Neutrophil (primary cell): ENCODE measurements at regions not wholly inside any gene's neighbourhood (a gene's known extent, or its start where the extent isn't known, plus 50 kb on each side); places are given as distances from the start of the nearest gene placed in this dataset.
"Not testable (repeated sequence)": the region's sequence is repeated elsewhere in the genome, so short reads cannot be mapped to it uniquely, and the experiment has no call there.

Source experiments
- H3K27ac ChIP-seq: fragments of 200-600 bp; sonication (generic); 2 replicates; pipeline ENCODE4 v1.5.1; 2016; ENCODE audit warnings: mild to moderate bottlenecking, moderate library complexity
- H3K27me3 ChIP-seq: fragments of 200-600 bp; sonication (generic); 2 replicates; pipeline ENCODE4 v1.6.0; 2016; ENCODE audit warnings: mild to moderate bottlenecking
- H3K36me3 ChIP-seq: fragments of 200-600 bp; sonication (generic); 2 replicates; pipeline ENCODE4 v1.5.1; 2017
- H3K4me1 ChIP-seq, 2 experiments: fragments of 200-600 bp in 1 of 2; sonication (generic) in 1 of 2; 1 replicate in 1 of 2; 2 replicates in 1 of 2; pipeline versions ENCODE4 v1.5.1 to v1.6.1; 2013 to 2016; ENCODE audit warnings: low read depth in 1 of 2, low read length in 1 of 2, mild to moderate bottlenecking in 1 of 2, moderate library complexity in 1 of 2; ENCODE audit not compliant: control insufficient read depth in 1 of 2, insufficient read depth in 1 of 2
- H3K4me3 ChIP-seq, 2 experiments: fragments of 200-600 bp in 1 of 2; sonication (generic) in 1 of 2; 1 replicate in 1 of 2; 2 replicates in 1 of 2; pipeline ENCODE4 v1.5.1; 2013 to 2016; ENCODE audit warnings: low read depth in 1 of 2, low read length in 1 of 2, mild to moderate bottlenecking in 1 of 2, moderate library complexity in 1 of 2
- H3K9me3 ChIP-seq: fragments of 200-600 bp; sonication (generic); 2 replicates; pipeline ENCODE4 v1.5.1; 2016
- TF ChIP-seq, protein P1 (sequence below): fragments of 200-600 bp; sonication (generic); IDR thresholded peaks from 2 replicates; pipeline ENCODE4 v1.5.1; 2016; ENCODE audit warnings: antibody characterized with exemption

DNA sequence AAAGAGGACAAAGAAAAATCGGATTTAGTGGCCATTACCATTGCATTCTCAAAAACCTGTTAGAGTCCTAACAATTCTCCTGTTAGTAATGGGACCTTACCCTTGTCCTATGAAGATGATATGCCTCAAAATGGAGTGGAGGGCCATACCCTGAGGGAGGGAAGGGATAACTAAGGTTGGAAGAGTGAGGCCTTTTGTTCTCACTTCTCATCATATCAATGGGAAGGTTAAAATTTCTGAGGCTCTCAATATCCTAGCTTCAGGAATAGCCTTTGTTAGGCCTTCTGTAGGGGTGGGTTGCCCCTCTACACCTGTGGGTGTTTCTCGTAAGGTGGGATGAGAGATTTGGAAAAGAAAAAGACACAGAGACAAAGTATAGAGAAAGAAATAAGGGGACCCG, 109.4 kb upstream of the SGIP1 start:
- not testable (repeated sequence) for H3K9me3 ChIP-seq, H3K27me3 ChIP-seq, H3K4me3 ChIP-seq, H3K36me3 ChIP-seq, H3K27ac ChIP-seq
- H3K4me1 ChIP-seq: peaks cover 18 to 30% of the 10 kb centered on the region in 2 experiments

DNA sequence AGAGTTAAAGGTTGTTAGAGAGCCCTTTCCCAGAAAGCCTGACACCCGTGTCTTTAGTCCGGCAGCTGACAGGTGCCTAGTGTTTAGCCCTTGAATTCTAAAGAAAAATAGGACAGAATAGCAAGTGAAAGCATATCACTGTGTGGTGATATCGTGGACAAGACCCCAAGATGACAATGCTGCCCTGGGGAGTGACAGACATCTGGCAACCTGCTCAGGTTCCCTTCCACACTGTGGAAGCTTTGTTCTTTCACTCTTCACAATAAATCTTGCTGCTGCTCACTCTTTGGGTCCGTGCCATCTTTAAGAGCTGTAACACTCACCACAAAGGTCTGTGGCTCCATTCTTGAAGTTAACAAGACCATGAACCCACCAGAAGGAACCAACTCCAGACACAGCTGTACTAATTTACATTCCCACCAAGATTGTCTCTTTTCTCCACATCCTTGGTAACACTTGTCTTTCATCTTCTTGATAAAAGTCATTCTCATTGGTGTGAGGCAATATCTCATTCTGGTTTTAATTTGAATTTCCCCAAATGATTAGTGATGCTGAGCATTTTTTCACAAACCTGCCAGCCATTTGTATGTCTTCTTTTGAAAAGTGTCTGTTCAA, 107.6 kb upstream of the SGIP1 start:
- Histone ChIP-seq H3K9me3 (no peaks in the 10 kb centered on the region), H3K4me3 (no peak overlapping the region), H3K27ac (no peak overlapping the region), H3K36me3 (no peaks in the 10 kb centered on the region), H3K4me1 (peaks cover 0 to 12% of the 10 kb centered on the region in 2 experiments), H3K27me3 (no peaks in the 10 kb centered on the region)
- TF ChIP-seq, protein P1, sequence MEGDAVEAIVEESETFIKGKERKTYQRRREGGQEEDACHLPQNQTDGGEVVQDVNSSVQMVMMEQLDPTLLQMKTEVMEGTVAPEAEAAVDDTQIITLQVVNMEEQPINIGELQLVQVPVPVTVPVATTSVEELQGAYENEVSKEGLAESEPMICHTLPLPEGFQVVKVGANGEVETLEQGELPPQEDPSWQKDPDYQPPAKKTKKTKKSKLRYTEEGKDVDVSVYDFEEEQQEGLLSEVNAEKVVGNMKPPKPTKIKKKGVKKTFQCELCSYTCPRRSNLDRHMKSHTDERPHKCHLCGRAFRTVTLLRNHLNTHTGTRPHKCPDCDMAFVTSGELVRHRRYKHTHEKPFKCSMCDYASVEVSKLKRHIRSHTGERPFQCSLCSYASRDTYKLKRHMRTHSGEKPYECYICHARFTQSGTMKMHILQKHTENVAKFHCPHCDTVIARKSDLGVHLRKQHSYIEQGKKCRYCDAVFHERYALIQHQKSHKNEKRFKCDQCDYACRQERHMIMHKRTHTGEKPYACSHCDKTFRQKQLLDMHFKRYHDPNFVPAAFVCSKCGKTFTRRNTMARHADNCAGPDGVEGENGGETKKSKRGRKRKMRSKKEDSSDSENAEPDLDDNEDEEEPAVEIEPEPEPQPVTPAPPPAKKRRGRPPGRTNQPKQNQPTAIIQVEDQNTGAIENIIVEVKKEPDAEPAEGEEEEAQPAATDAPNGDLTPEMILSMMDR: no peak

DNA sequence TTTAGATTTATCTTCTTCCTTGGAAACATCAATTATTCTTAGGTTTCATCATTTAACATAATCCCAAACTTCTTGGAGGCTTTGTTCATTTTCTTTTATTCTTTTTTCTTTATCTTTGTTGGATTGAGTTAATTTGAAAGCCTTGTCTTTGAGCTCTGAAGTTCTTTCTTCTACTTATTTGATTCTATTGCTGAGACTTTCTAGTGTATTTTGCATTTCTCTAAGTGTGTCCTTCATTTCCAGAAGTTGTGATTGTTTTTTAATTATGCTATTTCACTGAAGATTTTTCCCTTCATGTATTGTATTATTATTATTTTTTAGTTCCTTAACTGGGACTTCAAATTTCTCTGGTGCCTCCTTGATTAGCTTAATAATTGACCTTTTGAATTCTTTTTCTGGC, 103.1 kb upstream of the SGIP1 start:
- H3K36me3 ChIP-seq, H3K27me3 ChIP-seq, H3K4me1 ChIP-seq, H3K4me3 ChIP-seq, H3K27ac ChIP-seq, H3K9me3 ChIP-seq: not testable (repeated sequence)

DNA sequence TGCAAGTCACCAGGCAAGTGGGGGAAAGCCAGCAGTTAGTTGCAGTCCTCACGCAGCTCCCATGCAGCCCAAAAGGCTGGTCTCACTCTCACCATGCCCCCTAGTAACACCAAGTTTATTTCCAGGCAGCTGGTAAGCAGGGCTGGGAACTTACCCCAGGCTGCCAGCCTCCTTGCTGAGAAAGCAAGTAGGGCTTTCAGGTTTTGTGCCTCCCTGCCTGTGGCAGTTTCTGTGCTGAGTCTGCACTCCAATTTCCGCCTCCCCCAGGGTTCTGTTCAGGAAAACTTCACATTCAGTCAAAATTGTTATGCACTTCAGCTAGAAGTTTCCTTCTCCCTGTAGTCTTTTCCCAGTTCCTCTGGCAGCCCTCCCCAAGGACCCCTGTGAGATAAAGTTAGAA, 102.0 kb upstream of the SGIP1 start:
- Histone ChIP-seq H3K4me1 (no peaks in the 10 kb centered on the region), H3K9me3 (no peaks in the 10 kb centered on the region), H3K36me3 (no peaks in the 10 kb centered on the region), H3K4me3 (no peak overlapping the region), H3K27ac (no peak overlapping the region), H3K27me3 (no peaks in the 10 kb centered on the region)
- TF ChIP-seq, protein P1: no peak

DNA sequence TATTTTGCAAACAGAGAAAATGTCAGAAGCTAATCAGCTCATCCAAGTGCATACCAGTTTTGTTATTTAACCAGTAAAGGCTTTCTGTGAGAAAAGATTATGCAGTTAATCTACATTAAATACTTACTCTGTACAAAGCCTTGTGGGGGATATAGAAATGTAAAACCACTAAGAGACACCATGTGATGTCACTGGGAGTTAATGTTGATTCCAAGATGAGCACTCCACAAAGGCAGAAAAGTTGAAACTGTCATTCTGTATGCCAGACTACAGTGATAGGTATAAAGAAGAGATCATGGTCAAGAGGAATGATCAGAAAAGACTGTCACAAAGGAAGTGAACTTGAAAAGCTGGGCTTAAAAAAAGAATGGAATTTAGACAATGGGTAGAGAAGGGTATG, 100.3 kb upstream of the SGIP1 start:
- no peaks in the 10 kb centered on the region for H3K27me3 ChIP-seq
- H3K9me3 ChIP-seq: no peaks in the 10 kb centered on the region
- TF ChIP-seq, protein P1: no peak
- H3K4me3 ChIP-seq: no peak overlapping the region
- H3K36me3 ChIP-seq: no peaks in the 10 kb centered on the region
- peaks cover 2 to 5% of the 10 kb centered on the region in 2 experiments for H3K4me1 ChIP-seq
- no peak overlapping the region for H3K27ac ChIP-seq

DNA sequence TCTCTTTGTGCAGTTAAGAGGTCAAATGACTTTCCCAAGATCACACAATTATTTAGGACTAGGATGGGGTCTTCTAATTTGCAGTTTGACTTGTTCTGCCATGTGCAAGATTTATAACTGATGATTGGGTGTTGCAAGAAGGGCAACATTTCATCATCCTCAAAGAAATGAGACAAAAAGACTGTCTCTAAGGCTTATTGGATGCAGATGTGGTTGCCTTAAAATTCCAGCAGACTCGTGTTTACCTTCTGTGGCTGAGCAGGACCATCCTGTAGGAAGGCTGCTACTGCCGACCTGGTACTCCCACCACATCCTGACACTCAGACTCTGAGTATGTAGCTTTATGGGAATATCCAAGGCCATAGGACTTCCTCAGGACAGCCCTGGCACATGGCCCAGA, 99.9 kb upstream of the SGIP1 start:
- no peaks in the 10 kb centered on the region for H3K27me3 ChIP-seq
- no peaks in the 10 kb centered on the region for H3K36me3 ChIP-seq
- H3K4me1 ChIP-seq: peaks cover 7 to 10% of the 10 kb centered on the region in 2 experiments
- TF ChIP-seq, protein P1: no peak
- H3K9me3 ChIP-seq: no peaks in the 10 kb centered on the region
- H3K4me3 ChIP-seq: no peak overlapping the region
- no peak overlapping the region for H3K27ac ChIP-seq

DNA sequence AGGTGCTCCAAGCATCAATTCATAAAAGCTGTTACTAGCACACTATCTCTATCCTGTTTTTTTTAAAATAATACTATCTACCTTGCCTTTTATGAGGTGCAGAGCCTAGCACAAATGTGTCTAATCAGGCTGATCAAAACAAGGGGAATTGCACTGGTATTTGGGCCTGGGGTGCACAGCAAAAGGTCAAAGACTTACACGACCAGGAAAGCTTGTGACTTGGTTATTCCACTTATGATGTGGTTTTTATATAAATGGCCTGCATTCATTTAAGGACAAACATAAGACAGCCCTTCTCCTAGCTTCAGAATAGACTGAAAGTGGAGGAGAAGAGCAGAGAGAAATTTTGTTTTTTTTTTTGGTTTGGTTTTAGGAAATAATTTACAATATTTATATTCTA, 98.4 kb upstream of the SGIP1 start:
- Histone ChIP-seq H3K4me3 (no peak overlapping the region), H3K9me3 (no peaks in the 10 kb centered on the region), H3K27ac (no peak overlapping the region), H3K27me3 (no peaks in the 10 kb centered on the region), H3K4me1 (peaks cover 16 to 18% of the 10 kb centered on the region in 2 experiments), H3K36me3 (no peaks in the 10 kb centered on the region)
- TF ChIP-seq, protein P1: no peak
